SU-DHL-6 (cell line): ENCODE measurements at regions not wholly inside any gene's neighbourhood (a gene's known extent, or its start where the extent isn't known, plus 50 kb on each side); places are given as distances from the start of the nearest gene placed in this dataset.

ENCODE experiments used
- EZH2phosphoT487 ChIP-seq: fragments of 200-600 bp; sonication (generic), shearing (Covaris generic); conservative IDR thresholded peaks from 2 replicates; pipeline ENCODE4 v1.6.1; 2018; ENCODE audit warnings: mild to moderate bottlenecking, antibody characterized with exemption, low read length, moderate library complexity, mixed read lengths
- TF ChIP-seq, protein P1 (sequence below): fragments of 200-600 bp; sonication (generic); IDR thresholded peaks from one replicate; pipeline ENCODE4 v1.5.1; 2017; ENCODE audit warnings: antibody characterized with exemption, mild to moderate bottlenecking, low read length, moderate library complexity; ENCODE audit not compliant: insufficient read depth, poor library complexity, severe bottlenecking

DNA sequence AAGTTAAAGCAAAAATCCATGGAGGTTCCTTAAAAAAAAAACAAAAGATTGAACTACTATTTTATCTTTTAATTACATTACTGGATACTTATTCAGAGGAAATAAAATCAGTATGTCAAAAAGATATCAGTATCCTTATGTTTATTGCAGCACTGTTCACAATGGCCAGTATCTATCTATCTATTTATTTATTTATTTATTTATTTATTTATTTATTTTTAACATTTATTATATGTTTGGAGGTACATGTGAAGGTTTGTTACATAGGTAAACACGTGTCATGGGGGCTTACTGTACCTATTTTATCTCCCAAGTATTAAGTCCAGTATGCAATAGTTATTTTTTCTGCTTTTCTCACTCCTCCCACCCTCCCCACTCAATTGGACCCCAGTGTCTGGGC lies 881.1 kb upstream of the POU3F4 start:
- TF ChIP-seq, protein P1, sequence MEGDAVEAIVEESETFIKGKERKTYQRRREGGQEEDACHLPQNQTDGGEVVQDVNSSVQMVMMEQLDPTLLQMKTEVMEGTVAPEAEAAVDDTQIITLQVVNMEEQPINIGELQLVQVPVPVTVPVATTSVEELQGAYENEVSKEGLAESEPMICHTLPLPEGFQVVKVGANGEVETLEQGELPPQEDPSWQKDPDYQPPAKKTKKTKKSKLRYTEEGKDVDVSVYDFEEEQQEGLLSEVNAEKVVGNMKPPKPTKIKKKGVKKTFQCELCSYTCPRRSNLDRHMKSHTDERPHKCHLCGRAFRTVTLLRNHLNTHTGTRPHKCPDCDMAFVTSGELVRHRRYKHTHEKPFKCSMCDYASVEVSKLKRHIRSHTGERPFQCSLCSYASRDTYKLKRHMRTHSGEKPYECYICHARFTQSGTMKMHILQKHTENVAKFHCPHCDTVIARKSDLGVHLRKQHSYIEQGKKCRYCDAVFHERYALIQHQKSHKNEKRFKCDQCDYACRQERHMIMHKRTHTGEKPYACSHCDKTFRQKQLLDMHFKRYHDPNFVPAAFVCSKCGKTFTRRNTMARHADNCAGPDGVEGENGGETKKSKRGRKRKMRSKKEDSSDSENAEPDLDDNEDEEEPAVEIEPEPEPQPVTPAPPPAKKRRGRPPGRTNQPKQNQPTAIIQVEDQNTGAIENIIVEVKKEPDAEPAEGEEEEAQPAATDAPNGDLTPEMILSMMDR = no peak
- TF ChIP-seq EZH2phosphoT487 = no peak
